ENCODE measurements at regions not wholly inside any gene's neighbourhood (a gene's known extent, or its start where the extent isn't known, plus 50 kb on each side); places are given as distances from the start of the nearest gene placed in this dataset.

GRCh38 chr5:60229691-60230185 is 336.2 kb upstream of the PDE4D start:
- no peak overlapping the region for H3K27ac ChIP-seq
- TF ChIP-seq, protein P1, sequence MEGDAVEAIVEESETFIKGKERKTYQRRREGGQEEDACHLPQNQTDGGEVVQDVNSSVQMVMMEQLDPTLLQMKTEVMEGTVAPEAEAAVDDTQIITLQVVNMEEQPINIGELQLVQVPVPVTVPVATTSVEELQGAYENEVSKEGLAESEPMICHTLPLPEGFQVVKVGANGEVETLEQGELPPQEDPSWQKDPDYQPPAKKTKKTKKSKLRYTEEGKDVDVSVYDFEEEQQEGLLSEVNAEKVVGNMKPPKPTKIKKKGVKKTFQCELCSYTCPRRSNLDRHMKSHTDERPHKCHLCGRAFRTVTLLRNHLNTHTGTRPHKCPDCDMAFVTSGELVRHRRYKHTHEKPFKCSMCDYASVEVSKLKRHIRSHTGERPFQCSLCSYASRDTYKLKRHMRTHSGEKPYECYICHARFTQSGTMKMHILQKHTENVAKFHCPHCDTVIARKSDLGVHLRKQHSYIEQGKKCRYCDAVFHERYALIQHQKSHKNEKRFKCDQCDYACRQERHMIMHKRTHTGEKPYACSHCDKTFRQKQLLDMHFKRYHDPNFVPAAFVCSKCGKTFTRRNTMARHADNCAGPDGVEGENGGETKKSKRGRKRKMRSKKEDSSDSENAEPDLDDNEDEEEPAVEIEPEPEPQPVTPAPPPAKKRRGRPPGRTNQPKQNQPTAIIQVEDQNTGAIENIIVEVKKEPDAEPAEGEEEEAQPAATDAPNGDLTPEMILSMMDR (conservative IDR thresholded peaks at IDR 0.05) = no peak

DNA sequence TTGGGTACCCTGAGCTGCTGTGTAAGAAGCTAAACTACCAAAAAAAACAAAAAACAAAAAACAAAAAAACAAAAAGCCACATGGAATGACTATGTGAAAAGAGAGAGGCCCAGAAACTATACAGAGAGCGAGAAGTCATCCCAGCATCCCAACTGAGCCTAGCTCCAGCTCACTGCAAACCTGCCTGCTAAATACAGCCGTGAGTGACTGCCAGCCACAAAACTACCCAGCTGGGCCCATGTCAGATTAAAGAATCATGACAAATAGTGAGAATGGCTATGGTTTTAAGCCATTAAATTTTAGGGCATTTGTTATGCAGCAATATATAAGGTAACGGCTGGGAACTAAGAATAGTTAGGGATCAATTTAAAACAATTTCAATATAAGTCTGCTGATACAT is 335.1 kb upstream of the PDE4D start:
- TF ChIP-seq, protein P1 (conservative IDR thresholded peaks at IDR 0.05) = no peak
- H3K27ac ChIP-seq = peak overlapping the region; percentile 13

- H3K27ac ChIP-seq = no peak overlapping the region
- TF ChIP-seq, protein P1 (conservative IDR thresholded peaks at IDR 0.05) = no peak
These were observed 332.6 kb upstream of the PDE4D start for GRCh38 chr5:60226128-60226527.

GRCh38 chr5:60223342-60223741 is 329.8 kb upstream of the PDE4D start:
- TF ChIP-seq, protein P1 (conservative IDR thresholded peaks at IDR 0.05) = no peak
- no peak overlapping the region for H3K27ac ChIP-seq

DNA sequence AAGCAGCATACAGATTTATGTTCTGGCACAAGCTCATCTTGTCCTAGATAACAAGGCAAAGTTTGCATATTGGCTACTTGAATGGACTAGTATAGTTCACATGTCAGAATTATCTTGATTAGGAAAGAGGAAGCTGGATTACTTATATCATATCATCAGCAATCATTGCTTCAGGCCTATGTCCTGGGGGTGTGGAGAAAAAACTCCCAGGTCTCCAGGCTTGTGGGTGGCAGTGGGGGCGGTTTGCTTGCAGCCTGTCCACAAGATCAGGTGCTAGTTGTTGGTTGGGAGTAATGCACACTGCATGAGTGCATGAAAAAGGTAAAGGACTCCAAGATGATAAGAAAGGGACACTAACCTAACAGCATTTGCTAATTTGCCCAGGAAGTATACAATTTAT is 326.4 kb upstream of the PDE4D start:
- H3K27ac ChIP-seq = no peak overlapping the region
- TF ChIP-seq, protein P1 (conservative IDR thresholded peaks at IDR 0.05) = no peak

- TF ChIP-seq, protein P1 (conservative IDR thresholded peaks at IDR 0.05) = no peak
- no peak overlapping the region for H3K27ac ChIP-seq
These were observed 317.3 kb upstream of the PDE4D start for GRCh38 chr5:60210810-60211209.

DNA sequence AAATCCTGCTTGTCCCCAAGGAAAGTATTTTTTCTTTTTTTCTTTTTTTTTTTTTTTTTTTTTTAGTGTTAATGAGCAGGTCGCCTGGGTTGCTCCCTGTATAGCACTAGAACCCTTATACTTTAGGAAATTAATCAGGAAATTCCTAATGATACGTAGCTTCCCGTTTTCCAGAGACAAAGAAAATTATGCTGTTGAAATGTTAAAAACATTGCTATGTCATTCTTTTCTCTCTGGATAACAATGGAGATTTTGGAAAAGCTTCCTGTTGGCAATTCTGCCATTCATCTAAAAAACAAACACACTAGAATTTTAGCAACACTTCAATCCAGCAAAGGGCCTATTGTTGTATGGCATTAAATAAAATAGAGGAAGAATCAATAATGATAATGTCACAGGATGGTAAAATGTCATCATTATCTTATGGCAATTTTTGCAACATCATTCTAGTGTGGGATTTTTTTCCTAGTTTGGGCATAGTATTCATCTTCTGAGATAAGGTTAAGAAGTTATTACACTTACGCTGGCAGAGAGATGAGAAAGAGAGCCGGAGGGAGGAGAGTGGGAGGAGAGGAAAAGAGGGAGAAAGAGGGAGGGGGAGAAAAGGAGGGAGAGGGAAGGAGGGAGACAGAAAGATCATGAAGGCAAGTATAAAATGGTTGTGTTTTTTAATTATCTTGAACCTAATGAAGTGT is 315.8 kb upstream of the PDE4D start:
- TF ChIP-seq, protein P1 (conservative IDR thresholded peaks at IDR 0.05) = no peak
- no peak overlapping the region for H3K27ac ChIP-seq

All from VCaP (cell line).